Natural killer cell (primary cell): ENCODE measurements at regions not wholly inside any gene's neighbourhood (a gene's known extent, or its start where the extent isn't known, plus 50 kb on each side); places are given as distances from the start of the nearest gene placed in this dataset.

ENCODE experiments used
- ATAC-seq, 3 donors: fragments of 150-1000 bp in 2 of 3; fragments of 200-7000 bp in 1 of 3; cut with Tn5 transposase; 1 replicate in 1 of 3; 2 replicates in 2 of 3; pipeline ENCODE4 v1.10.0; 2021; ENCODE audit warnings: mild to moderate bottlenecking in 2 of 3, moderate library complexity in 2 of 3
- DNase-seq, 2 donors: peaks; one replicate each; pipeline versions ENCODE4 v3.0.0 to v3.0.0-alpha.2; 2013 to 2021; ENCODE audit warnings: mixed read lengths in 1 of 2
- H3K27ac ChIP-seq: one replicate; pipeline ENCODE4 v1.5.1; 2013; ENCODE audit warnings: mild to moderate bottlenecking, low read length
- H3K27me3 ChIP-seq: one replicate; pipeline ENCODE4 v1.6.1; 2013; ENCODE audit warnings: low read length; ENCODE audit not compliant: control insufficient read depth, insufficient read depth
- H3K36me3 ChIP-seq: one replicate; pipeline ENCODE4 v1.6.1; 2013; ENCODE audit warnings: low read length; ENCODE audit not compliant: control insufficient read depth, insufficient read depth
- H3K4me1 ChIP-seq: one replicate; pipeline ENCODE4 v1.6.1; 2013; ENCODE audit warnings: low read length; ENCODE audit not compliant: control insufficient read depth, insufficient read depth
- H3K4me3 ChIP-seq: one replicate; pipeline ENCODE4 v1.5.1; 2013; ENCODE audit warnings: low read length
- H3K9me3 ChIP-seq: one replicate; pipeline ENCODE4 v1.6.1; 2013; ENCODE audit warnings: low read length; ENCODE audit not compliant: control insufficient read depth, insufficient read depth
- H3K27ac Mint-ChIP-seq, 2 donors: one replicate each; pipeline ENCODE4 v1.8.0; 2022; ENCODE audit warnings: mild to moderate bottlenecking in 2 of 2, mixed read lengths in 2 of 2, moderate library complexity in 1 of 2
- H3K27me3 Mint-ChIP-seq, 2 donors: one replicate each; pipeline ENCODE4 v1.8.0; 2022; ENCODE audit warnings: low read depth in 2 of 2, mixed read lengths in 2 of 2
- H3K36me3 Mint-ChIP-seq: one replicate; pipeline ENCODE4 v1.8.0; 2022; ENCODE audit warnings: mixed read lengths
- H3K4me1 Mint-ChIP-seq, 2 donors: one replicate each; pipeline ENCODE4 v1.8.0; 2022; ENCODE audit warnings: mixed read lengths in 2 of 2
- H3K4me3 Mint-ChIP-seq: one replicate; pipeline ENCODE4 v1.8.0; 2022; ENCODE audit warnings: mild to moderate bottlenecking, moderate library complexity, mixed read lengths
- H3K9me3 Mint-ChIP-seq, 2 donors: one replicate each; pipeline ENCODE4 v1.8.0; 2022; ENCODE audit warnings: mixed read lengths in 2 of 2
- CTCF ChIP-seq: fragments of 200-600 bp; IDR thresholded peaks from one replicate; pipeline ENCODE4 v1.8.0; 2022; ENCODE audit warnings: antibody characterized with exemption
- WGBS: methylation state at CpG from one replicate; pipeline ENCODE4 v1.1.7; 2013; ENCODE audit warnings: missing lambda C conversion rate; ENCODE audit not compliant: insufficient coverage; 5-methylcytosine and 5-hydroxymethylcytosine counted together
- intact Hi-C: fragments of 100-400 bp; cut with micrococcal nuclease; formaldehyde crosslinking; loops from one replicate; pipeline ENCODE4 v1.14.2; 2022

GRCh38 chr5:23977365-23977764, 470.0 kb downstream of the PRDM9 start:
- peaks cover 16 to 35% of the 10 kb centered on the region in 2 donors for H3K9me3 Mint-ChIP-seq
- H3K27me3 Mint-ChIP-seq: no peaks in the 10 kb centered on the region
- ATAC-seq: no peak

GRCh38 chr5:23977997-23978396, 470.6 kb downstream of the PRDM9 start:
- H3K4me1 Mint-ChIP-seq: no peaks in the 10 kb centered on the region
- WGBS: 77% methylated on average over 4 of the region's 4 CpGs
- no peaks in the 10 kb centered on the region for H3K27me3 Mint-ChIP-seq
- DNase-seq (no peak), ATAC-seq (no peak)
- TF ChIP-seq CTCF: no peak
- H3K27ac Mint-ChIP-seq: no peak overlapping the region
- peaks cover 11% of the 10 kb centered on the region for H3K9me3 ChIP-seq
- no peak overlapping the region for H3K27ac ChIP-seq
- no peaks in the 10 kb centered on the region for H3K27me3 ChIP-seq
- peaks cover 10% of the 10 kb centered on the region for H3K36me3 Mint-ChIP-seq
- H3K9me3 Mint-ChIP-seq: peaks cover 18 to 35% of the 10 kb centered on the region in 2 donors
- intact Hi-C loops: no loop called here
- no peaks in the 10 kb centered on the region for H3K4me1 ChIP-seq
- no peaks in the 10 kb centered on the region for H3K36me3 ChIP-seq
- no peak overlapping the region for H3K4me3 Mint-ChIP-seq
- no peak overlapping the region for H3K4me3 ChIP-seq

More at GRCh38 chr5:23977365-23977764, 470.0 kb downstream of the PRDM9 start:
- Mint-ChIP-seq H3K36me3 (peaks cover 10% of the 10 kb centered on the region), H3K27ac (no peak overlapping the region), H3K4me3 (no peak overlapping the region), H3K4me1 (no peaks in the 10 kb centered on the region)
- Histone ChIP-seq H3K27me3 (no peaks in the 10 kb centered on the region), H3K4me3 (no peak overlapping the region), H3K36me3 (no peaks in the 10 kb centered on the region), H3K4me1 (no peaks in the 10 kb centered on the region), H3K27ac (no peak overlapping the region), H3K9me3 (peaks cover 11% of the 10 kb centered on the region)
- WGBS: 68% methylated on average over 6 of the region's 6 CpGs
- no peak for DNase-seq
- TF ChIP-seq CTCF: no peak
- intact Hi-C loops: no loop called here

- no peak overlapping the region for H3K4me3 ChIP-seq
- H3K4me1 ChIP-seq: no peaks in the 10 kb centered on the region
- no peaks in the 10 kb centered on the region for H3K36me3 ChIP-seq
- TF ChIP-seq CTCF: no peak
- WGBS: 96% methylated on average over 2 of the region's 2 CpGs
- Mint-ChIP-seq H3K9me3 (peaks cover 15% of the 10 kb centered on the region in 2 donors), H3K27ac (no peak overlapping the region), H3K36me3 (peaks cover 5% of the 10 kb centered on the region), H3K27me3 (no peaks in the 10 kb centered on the region), H3K4me1 (no peaks in the 10 kb centered on the region), H3K4me3 (no peak overlapping the region)
- no peak for DNase-seq
- no peak for ATAC-seq
- H3K27me3 ChIP-seq: no peaks in the 10 kb centered on the region
- intact Hi-C loops: no loop called here
- no peaks in the 10 kb centered on the region for H3K9me3 ChIP-seq
- no peak overlapping the region for H3K27ac ChIP-seq
Measured at GRCh38 chr5:23991406-23991805, 484.0 kb downstream of the PRDM9 start.

- Histone ChIP-seq H3K36me3 (no peaks in the 10 kb centered on the region), H3K4me3 (no peak overlapping the region), H3K27me3 (no peaks in the 10 kb centered on the region), H3K9me3 (no peaks in the 10 kb centered on the region), H3K27ac (no peak overlapping the region), H3K4me1 (no peaks in the 10 kb centered on the region)
- H3K4me3 Mint-ChIP-seq: no peak overlapping the region
- intact Hi-C loops: no loop called here
- H3K4me1 Mint-ChIP-seq: no peaks in the 10 kb centered on the region
- no peaks in the 10 kb centered on the region for H3K36me3 Mint-ChIP-seq
- peaks cover 12 to 13% of the 10 kb centered on the region in 2 donors for H3K9me3 Mint-ChIP-seq
- no peak for TF ChIP-seq CTCF
- ATAC-seq (no peak), DNase-seq (no peak)
- no peaks in the 10 kb centered on the region for H3K27me3 Mint-ChIP-seq
- no peak overlapping the region for H3K27ac Mint-ChIP-seq
- 70% methylated on average over 1 of the region's 4 CpGs for WGBS
Measured at GRCh38 chr5:23994581-23995370, 487.4 kb downstream of the PRDM9 start.
